GM19043 (cell line): ENCODE measurements at regions not wholly inside any gene's neighbourhood (a gene's known extent, or its start where the extent isn't known, plus 50 kb on each side); places are given as distances from the start of the nearest gene placed in this dataset.

Experiments used
- ATAC-seq: cut with Tn5 transposase; IDR thresholded peaks from one replicate; pipeline ENCODE4 v1.9.1; 2021; ENCODE audit warnings: low read depth; ENCODE audit not compliant: unreplicated experiment

DNA sequence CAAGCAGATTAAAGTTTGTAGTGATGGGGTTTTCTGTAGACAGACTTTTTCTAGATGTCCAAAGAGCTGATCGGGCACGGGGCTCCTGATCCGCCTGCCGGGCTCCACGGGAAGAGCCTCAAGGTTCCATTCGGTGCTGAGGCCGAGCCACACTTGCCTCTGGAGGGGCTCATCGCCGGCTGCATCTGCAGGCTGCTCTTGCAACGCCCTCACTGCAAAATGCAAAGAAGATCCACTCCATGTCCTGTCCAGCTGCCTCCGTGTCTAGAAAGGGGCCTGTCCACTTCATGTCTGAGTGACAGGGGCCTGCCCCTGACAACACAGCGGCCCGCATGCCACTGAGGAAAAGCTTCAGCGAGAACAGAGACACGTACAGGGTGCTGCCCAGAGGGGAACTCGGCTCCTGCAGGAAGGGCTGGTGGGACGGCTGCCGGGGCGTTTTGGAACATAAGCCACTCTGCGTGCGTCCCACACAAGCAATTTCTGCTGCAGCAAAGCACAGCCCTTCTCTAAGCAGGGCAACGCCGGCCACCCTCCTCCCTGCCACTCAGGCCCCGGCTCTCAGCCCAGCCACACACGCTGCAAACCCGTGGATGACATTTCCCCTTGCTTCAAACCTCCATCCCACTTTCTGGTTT is 53.6 kb upstream of the CTDP1 start:
- ATAC-seq: no peak

DNA sequence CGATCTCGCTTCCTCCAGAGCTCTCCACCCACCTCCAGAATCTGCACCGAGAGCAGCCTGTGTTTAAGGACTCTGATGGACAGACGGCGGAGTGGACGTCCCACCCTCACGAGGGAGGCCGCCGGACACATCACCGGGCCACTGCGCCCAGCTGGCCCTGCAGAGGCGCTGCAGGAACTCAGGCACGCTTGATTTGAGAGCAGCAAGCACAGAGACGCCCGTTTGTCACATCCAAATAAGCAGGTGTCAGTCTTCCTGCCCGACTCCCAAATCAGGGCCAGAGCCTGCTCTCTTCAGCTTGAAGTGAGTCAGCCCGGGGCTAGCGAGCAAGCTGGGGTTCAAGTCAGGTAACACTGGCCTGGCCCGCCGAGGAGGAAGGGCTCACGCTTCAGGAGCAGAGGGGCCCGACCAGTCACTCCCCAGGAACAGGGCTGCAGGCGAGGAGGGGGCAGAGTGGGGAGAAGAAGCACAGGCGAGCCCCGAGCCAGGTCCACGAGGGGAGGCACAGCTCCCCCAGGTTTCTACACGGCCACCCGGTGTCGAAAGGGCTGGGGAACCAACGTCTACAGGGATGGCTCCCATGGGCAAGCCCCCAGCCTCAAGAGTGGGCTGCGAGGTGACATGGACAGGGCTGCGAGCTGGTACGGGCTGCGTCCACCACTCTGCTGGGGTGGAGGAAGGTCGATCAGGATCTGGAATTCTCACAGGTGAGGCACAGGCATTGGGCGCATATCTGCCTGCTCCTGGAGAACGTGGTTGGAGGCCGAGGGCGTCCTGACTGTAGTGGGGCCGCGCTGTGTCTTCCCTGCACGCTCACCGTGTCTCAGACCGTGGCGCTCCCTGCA is 52.5 kb upstream of the CTDP1 start:
- no peak for ATAC-seq

DNA sequence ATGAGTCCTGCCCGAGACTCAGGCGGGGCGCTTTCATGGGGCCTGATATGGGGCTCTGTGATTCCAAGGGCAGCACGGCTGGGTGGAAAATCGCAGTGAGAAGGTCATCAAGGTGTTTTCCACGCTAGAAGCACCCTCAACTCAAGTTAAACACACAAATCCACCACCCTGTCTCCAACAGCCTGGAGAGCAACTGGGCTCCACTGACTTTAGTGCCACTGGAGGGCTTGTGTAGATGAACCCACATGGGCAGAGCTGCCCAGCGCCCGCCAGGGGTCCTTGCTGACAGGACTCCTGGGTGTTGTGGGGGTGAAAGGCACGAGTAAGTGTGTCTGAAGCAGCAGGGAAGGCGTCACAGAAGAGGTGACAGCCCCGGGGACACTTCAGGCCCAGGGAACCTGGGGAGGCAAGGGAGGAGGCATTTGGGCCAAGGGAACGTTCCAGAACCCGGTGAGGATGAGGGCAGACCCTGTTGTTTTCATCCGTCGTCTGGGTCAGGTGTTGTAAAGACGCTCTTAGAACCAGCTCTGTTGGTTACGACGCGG is 51.8 kb upstream of the CTDP1 start:
- no peak for ATAC-seq

DNA sequence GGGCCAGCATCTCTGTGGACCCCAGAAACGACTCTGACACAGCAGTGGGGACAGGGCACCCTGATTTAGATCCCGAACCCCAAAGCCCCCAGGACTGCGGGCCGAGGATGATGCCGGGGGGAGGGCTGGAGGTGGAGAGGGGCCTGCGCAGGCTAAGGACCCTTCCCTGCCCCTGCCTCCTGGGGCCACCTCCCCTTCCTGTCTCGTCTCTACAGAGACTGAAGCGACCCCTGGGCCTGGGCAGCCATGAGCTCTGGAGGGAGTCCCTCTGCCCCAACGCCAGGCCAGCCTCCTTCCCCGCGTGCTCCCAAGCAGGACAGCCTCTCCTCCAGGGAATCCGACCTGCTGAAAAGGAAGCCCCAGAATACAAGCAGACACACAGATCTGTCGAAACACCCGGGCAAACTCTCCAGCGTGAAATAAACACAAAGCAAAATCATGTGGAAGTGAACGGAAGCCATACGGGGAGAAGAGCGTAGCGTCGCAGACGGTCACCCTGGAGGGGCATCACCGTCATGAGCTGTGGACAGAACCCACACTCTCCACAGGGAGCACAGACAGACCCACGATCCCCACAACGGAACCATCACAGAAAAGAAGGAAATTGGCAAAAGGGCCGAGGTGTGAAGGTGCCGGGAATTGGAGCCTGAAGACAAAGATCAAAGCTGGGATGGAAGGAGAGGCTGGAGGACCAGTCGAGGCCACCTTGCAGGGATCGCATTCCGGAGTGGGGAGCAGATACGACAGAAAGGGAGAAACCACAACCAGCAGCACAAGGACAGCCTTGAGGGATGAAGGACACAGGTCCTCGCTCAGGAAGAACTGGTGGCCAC is 51.0 kb upstream of the CTDP1 start:
- no peak for ATAC-seq

DNA sequence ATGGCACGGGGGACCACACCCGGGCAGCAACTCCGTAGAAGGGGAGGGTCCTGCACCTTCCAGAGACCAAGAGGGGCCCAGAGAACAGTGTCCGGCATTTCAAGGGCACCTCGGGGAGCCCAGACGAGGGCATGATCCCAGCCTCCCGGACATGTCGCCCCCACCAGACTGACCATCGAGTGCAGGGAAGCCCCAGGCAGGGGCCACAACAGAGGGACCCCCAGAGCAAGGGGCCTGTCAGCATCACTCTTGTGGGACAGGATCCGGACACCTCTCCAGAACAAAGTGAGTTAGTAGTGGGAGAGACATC is 50.4 kb upstream of the CTDP1 start:
- ATAC-seq: no peak

DNA sequence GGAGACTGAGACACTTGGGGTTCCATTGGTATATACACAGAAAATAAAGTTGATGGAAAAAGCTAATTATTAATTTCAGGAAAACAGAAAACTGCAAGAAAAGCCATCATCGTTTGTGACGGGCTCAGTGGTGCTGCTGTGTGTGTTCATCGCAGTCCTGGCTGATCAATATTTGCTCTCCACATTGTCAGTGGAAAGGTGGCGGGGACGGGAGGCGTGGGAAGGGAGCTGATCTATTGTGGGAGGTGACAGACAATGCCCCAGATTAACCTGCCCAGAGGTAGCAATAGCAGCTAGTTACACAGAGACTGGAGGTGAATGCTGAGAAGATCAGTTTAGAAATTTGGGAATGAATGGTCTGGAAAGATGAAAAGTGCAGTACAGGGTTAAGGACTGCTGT is 50.0 kb upstream of the CTDP1 start:
- no peak for ATAC-seq
